ENCODE measurements at regions not wholly inside any gene's neighbourhood (a gene's known extent, or its start where the extent isn't known, plus 50 kb on each side); places are given as distances from the start of the nearest gene placed in this dataset.

DNA sequence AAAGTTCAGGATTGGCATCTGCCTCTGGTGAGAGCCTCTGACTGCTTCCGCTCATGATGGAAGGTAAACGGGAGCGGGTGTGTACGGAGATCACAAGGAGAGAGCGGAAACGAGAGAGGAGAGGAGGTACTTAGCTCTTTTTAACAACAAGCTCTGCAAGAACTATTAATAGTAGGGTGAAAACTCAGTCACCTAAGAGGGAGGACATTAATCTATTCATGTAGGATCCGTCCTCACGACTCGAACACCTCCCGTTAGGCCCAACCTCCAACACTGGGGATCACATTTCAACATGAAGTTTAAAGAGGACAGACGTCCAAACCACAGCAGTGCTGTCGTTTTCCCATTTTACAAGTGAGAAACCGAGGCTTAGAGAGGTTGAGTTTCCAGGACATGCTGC lies 173.7 kb downstream of the SLC28A3 start:
- TF ChIP-seq CTCF (IDR thresholded peaks at IDR 0.05; ENCODE audit: poor library complexity) (no peak), EZH2 (IDR thresholded peaks at IDR 0.05; ENCODE audit: borderline replicate concordance) (no peak), EZH2phosphoT487 (IDR thresholded peaks at IDR 0.05; ENCODE audit: low read depth, severe bottlenecking, unreplicated experiment) (no peak)

Data from hepatocyte (in vitro differentiated cells).